ENCODE measurements at regions not wholly inside any gene's neighbourhood (a gene's known extent, or its start where the extent isn't known, plus 50 kb on each side); places are given as distances from the start of the nearest gene placed in this dataset.
"Not testable (repeated sequence)": the region's sequence is repeated elsewhere in the genome, so short reads cannot be mapped to it uniquely, and the experiment has no call there.

DNA sequence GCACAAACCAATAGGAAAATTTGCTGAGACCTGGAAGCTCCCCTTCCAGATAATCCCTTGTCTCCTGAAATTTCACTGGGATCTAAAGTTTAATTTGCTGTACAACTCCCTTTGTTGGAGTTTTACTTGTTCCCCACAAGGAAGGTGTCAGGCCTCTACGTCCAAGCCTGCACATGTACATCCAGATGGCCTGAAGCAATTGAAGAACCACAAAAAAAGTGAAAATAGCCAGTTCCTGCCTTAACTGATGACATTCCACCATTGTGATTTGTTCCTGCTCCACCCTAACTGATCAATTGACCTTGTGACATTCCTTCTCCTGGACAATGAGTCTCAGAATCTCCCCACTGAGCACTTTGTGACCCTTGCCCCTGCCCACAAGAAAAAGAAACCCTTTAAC lies 716.0 kb upstream of the PCDH20 start:
- DNase-seq = no peak

DNA sequence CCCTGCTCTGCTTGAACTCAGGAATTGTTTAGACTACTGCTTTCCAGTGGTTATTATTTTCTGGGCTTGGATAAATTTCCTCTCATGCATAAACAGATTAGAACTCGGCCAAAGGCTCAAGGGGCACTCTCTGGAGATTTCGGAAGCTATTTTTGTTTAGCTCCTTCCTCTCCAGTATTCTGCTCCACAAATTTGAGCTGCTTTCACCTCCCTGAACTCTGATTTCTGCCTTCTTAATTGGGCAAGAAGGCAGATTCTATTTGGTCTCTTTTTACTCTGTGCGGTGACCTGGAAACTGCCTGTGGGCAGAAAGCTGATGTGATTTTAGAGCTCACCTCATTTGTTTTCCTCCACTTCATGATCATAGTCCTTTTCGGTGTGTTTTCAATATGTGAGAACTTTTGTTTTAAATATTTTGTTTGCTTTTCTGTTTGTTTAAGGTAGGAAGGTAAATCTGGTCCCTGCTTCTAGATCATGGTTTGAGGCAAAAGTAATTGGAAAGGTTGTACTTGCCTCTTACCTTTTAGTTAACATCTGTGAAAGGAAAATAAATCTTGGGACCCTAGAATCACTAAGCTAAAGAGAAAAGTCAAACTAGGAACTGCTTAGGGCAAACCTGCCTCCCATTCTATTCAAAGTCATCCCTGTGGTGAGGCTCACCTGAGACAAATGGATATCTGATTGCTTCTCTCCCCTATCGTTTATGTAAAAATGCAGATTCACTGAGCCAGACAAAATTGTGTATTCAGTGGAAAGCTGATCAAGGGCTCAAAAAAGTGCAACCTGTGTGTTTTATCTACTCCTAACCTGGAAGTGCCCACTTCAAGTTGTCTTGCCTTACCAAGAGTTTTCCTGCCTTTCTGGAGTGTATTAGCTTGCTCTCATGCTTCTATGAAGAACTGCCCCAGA lies 714.7 kb upstream of the PCDH20 start:
- no peak for DNase-seq

DNA sequence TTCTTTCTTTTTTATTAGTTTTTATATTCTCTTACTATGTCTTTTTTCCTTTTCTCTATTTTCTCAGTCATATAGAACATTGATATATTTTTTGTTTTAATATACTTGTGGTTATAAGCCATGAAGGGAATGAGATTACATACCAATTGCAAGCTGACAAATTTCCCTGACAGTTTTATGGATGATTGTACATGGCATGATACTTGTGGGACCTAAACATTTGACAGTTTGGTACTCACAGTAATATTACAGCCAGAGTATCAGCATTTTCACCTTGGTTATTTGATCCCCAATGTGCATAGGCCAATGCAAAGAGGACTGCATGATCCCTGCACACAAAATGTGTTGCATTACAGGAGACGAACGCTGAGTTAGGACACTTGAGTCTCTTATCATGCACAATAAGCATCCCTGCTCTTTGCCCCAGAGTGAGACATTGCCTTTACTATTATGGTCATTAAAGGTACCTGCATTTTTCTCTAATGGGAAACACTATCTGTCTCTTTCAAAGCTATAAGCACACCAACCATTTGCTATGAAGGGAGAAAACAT lies 713.4 kb upstream of the PCDH20 start:
- no peak for DNase-seq

DNA sequence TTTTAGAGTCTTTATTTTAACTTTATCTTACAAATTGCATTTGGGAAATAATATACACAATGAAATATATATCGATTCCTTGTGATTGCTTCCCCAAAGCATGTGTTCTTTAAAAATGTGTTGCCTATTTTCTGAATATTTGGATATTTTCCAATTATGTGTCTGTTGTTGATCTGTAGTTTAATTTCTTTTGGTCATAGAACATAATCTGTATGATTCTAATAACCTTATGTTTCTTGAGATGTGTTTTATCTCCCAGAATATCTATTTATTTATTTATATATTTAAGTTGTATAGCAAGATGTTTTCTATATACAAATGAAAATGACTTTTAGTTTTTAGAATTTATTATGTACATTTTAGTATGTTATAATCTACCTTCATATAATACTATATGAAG lies 710.8 kb upstream of the PCDH20 start:
- DNase-seq = no peak

DNA sequence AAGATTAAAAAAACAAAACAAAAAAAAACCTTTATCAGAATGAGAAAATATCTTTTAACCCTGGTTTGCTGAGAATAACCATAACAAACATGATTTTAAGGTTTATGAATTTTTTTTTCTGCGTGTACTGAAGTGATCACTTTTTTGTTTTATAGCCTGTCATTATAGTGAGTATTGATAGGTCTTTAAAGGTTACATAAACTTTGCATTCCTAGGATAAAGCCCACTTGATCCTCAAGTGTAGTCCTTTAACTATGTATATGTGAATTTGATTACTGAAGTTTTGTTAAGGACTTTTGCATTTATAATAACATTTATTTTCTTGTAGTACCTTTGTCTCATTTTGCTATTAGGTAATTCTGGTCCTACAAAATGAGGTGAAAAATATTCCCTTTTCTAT lies 709.8 kb upstream of the PCDH20 start:
- no peak for DNase-seq

DNA sequence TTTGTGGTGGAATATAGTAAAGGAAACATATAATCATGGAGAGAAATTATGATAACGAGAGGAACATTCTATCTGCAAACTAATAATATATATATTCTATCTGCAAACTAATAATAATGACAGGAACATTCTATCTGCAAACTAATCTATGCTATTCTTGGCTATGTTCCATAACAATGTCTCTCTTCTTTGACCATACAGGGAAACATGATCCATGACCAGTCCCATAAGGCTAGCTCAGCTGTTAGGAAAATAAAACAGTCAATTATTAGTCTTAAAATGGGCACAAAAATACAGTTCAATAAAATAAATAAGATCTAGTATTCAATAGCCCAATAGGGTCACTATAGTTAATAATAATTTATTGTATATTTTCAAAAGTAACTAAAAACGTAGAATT lies 707.8 kb upstream of the PCDH20 start:
- DNase-seq = no peak

DNA sequence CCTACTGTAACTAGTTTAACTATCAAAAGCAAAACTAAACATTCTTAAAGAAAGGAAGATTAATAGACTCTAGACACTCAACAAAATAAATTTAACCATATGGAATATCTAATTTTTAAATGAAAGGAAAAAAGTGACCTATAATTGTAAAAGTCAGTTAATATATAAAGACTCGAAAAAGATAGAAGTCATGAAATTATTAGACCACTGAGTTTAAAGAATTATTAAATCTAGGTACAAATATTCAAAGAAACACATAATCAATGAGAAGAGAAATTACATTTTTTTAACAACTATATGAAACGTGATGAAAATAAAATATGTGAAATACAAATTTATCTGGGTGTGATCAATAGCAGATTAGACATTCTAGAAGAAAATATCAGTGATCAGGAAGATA lies 706.8 kb upstream of the PCDH20 start:
- no peak for DNase-seq

DNA sequence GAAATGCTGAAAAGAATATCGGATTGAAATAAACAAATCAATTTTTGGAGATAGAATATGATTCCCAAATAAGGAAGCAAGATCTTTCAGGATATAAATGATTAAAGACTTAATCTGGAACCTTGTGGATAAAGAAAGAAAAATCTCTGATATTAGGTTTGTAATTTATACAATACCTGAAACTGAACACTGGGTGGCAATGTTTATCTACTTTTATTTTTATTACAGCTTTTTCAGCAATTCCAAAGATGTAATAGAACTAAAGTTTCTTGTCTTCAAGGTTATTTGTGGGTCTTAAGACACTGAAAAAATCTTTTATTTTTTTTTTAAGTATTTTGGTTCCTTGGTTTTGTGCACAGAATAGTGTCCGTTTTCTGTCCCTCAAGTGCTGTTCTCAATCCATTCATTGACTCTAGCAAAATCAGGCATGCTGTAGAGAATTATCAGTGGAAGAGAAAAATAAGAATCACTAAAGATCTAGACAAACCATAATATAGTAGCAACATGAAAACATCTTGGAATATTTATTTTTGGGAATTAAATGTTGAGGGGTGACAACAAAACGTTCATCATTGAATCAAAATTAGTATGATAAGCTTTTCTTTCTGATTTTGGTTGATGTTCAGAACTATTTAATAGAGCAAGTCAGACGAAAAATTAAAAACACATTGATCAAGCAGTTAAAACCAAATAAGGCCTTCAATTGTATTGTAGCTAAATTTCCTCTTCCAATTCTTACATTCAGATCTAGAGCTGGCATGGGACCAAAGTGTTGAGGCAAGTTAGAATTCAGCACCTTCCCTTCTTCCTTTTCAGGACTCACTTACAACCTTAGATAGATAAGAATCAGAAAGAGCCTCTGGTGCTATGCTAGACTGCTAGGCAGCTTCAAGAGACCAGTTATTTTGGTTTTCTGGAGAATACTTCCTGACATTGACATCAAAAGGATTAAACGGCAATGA lies 704.4 kb upstream of the PCDH20 start:
- no peak for DNase-seq

DNA sequence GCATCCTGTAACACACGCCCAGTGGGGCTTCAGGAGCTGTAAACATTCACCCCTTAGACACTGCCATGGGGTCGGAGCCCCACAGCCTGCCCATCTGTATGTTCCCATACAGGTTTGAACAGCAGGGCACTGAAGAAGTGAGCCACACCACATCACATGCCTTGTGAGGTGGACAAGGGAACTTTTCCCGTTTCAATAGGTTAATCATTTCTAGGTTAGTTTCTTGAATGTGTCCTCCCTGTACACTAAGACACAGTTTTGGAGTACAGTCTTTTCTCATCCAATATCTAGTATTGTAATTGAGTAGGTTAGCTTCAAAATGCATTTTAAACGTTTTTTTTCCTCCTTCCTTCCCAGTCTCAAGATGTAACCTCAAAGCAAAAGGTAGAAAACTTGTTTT lies 700.2 kb upstream of the PCDH20 start:
- no peak for DNase-seq

DNA sequence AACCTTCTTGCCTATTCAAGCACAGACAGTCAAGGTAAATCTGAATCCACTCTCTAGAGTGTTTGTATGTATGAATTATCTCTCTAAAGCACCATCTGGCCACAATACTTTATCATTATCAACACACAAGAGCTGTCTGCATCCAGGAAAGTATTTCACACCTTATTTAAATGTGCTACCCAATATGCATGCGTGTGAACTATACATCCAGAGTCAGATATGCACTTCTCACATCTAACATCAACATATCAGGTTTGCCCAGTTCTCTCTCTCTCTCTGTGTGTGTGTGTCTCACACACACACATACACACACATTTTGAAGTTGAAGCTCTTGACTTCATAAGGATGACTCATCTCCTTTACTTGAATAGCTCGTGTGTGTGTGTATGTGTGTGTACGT lies 697.5 kb upstream of the PCDH20 start:
- DNase-seq = no peak

DNA sequence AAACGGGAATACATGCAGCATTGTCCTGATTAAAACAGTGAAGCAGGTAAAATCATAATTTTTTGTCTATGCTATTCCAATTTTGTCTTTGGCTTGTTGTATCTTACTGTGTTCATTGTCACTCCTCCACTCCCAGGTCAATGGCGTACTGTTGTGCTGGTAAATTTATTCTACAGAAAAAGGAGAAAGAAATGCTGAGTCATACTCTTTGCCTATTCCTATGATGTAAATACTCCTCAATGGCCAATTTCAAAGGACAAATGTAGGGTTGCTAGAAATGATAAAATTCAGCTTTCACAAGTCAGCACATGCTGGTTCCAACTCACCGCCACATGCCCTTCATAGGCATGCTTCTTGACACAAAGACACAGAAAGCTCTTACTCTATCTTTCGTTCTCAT lies 694.4 kb upstream of the PCDH20 start:
- DNase-seq = no peak

DNA sequence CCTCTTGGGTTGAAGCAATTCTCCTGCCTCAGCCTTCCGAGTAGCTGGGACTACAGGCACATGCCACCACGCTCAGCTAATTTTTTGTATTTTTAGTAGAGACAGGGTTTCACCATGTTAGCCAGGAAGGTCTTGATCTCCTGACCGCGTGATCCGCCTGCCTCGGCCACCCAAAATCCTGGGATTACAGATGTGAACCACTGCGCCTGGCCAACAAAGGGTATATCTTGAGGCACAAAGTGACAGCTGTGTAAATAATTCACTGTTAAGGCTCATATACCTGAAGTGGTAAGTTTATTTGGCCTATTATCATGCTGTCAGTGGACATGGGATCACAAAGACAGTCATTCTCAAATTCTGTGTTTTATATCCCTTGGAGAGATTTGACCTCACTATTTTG lies 688.5 kb upstream of the PCDH20 start:
- DNase-seq = not testable (repeated sequence)

DNA sequence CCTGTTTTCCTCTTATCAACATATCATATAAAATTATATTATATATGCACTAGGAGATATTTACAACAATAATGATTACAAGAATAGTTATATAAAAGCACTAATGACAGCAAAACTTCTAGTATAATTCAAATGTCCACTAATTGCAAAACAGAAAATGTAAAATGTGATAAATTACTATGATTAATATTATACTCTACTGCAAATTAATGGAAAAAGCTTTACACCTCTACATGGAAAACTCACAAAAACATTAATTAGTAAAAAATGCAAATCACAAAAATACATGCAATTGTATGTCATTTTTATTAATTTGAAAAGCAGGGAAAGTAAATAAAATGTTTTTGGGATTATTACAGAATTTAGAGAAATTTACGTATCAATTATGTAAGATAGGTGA lies 681.0 kb upstream of the PCDH20 start:
- DNase-seq = no peak

DNA sequence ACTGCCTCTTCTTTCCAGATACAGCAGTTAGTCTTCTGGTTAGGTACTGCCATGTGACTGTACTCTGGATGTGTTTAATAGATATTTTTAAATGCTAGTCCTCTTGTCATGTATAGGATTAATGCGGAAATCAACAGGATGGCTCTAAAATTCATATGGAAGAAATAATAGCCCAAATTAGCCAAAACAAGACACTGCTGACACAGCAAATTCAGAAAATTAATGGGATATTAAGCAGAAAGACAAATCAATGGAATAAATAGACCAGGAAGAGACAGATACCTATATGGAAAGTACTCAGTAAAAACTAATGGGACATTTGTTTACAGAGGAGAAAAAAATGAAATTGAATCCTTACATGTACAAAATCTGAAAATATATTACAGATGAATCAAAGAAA lies 679.3 kb upstream of the PCDH20 start:
- DNase-seq = no peak

DNA sequence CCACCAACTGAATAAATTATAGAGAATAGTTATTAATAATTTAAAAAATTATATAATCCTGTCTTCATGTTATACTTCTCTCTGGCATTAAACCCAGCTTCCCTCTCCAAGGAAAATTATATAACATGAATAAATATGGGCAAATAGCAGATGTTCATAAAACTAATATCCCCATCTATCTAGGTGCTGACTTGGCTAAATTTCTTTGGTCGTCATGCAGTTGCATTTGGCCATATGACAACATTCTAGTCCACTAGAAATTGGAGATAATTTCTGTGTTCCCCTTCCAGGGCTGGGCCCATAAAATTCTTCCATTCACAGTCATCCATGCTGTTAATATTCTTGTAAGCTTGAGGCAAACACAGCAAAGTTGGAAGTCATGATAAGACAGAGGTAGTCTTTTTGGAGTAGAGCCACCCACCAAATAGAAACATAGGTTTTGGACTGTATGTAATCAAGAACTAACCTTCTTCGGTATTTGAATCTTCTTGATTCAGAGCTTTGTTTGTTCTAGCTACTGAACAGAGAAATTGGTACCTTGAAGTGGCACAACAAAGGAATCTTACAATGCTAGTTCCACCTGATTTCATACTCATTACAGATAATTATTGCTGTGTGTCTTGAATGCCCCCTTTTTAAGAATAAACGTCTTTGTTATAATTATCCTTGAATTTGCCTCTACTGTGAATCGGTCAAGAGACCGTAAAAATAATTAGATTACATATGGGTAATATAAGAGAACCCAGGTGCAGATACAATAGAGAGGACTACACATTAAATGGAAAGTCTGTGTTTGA lies 678.5 kb upstream of the PCDH20 start:
- no peak for DNase-seq

DNA sequence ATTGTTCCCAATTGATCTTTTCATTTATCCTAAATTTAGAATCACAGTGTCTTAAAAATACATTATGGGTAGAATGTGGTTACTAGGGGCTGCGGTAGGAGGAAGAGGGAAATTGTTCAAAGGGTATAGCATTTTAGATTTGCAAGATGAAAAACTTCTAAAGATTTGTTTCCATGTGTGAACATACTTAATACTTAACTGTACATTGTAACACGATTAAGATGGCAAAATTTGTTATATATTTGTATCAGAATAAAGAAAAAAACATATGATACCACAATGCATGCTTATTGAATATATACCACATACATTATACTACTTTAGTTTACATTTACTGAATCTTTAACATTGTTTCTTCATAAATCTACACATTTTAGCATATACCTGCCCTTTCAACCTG lies 677.3 kb upstream of the PCDH20 start:
- DNase-seq = no peak

DNA sequence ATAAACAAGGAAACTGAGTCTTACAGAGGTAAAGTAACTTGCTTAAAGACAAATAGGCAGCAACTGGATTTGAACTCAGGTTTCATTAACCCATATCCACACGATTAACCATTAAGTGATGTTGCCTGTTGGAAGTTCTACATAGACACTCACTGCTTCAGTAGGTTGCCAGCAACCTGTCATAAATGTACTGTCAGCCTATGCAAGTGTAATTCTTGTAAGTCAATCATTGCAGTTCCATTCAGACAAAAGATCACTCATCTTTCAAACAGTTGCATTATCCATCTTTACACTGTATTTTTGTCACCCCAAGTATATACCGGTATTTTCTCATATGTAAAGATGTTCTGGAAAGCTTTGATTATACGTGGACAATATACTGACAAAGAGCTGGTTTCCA lies 676.9 kb upstream of the PCDH20 start:
- no peak for DNase-seq

DNA sequence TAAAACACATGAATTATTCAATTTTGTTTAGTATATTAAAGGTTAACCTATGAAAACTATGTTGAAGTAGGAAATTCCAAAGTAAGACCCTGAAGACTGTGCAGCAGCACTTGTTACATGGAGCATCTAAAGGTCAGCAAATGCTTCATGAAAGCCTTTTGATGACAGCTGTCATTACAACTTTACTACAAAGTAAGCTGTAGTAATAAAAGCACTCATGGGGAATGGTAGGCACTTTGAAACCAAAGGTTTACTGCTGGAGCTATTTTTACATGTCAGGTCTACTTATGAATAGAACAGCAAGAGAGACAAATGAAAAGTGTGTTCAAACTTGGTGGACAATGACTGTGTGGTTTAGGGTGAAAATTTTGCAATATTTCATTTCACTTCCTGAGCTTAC lies 672.5 kb upstream of the PCDH20 start:
- DNase-seq = no peak

DNA sequence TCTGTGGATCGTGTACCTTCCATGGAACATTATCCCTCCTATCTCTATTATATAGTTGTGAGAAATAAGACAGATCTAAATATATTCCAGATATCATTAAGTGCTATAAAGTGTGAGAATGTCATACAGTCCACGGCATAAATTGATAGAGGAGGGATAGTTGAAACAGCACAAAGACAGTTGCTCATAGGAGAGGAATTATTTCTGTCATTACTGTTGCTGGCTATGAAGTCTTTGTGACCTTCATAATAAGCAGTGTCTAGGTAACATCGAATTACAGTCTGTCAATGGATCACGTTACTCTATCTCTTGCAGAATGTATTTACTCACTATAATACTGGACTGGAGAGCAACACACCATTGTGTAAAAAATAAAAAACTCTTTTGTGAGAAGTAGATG lies 671.5 kb upstream of the PCDH20 start:
- DNase-seq = no peak

DNA sequence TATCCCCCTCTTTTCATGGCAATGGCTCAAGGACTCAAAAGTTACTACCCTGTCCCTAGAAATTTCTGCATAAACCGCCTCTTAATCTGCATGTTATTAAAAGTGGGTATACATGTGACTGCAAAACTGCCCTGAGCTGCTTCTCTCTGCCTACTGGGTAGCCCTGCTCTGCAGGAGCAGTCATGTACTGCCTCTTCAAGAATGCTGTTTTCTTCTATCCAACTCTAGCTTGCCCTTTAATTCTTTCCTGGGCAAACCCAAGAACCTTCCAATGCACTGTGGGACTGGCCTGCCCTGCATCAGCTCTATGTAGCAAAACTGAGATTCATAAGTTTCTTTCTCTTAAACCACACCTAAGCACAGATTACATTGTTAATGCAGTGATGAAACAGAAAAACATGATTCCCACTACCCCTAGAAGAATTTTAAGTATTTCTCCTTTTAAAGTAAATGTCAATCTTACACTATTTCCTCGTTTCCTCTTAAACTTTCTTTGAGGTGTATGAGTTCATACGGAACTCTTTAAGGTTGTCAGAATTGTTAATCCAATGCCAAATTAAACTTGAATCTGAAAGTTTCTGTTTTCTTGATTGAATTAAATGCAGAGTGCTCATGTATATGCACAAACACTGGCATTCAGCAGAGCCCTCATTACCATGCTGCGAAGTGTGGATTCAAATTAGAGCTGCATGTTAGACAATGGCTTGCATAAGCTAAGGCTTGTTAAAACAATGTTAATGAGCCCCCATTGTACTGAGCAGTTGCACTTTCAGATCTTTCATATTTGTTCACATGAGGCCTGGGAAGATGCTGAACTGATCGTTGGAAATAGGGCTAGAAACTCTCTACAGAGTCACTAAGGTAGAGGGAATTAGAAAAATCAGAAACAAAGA lies 669.9 kb upstream of the PCDH20 start:
- DNase-seq = no peak

DNA sequence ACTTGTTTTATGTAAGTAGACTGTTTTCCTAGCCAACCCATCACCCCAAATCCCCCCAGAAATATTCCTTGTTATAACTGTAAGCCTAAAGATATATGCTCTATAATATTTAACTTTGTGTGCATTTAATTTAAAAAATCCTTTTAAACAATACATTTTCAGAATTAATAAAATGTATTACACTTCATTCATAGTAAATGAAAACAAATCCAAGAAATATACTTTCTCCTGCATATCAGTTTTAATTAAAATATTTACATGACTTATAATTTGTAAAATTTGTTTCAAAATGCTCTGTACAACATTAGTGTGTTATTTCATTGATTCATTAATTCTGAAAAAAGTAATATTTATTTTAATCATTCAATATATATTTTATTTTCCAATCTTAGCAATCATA lies 669.1 kb upstream of the PCDH20 start:
- no peak for DNase-seq

DNA sequence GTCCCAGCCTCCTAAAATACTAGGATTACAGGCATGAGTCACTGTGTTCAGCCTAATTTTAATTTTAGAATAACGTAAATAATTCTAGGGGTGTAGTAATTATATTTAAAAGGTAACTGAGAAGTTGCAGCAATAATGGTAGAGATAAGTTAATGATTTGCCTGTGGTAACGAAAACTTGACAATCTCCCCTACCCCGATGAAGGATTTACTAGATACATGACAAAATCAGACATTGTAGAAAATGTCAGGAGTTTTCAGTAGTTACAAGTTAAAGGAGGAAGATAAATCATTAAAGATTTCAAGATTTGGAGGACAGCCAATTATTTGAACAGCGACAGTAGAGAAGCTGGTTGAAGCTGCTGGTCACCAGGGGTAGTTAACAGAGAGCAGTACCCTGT lies 652.2 kb upstream of the PCDH20 start:
- no peak for DNase-seq
